NCI-H128 (cell line): ENCODE measurements at regions not wholly inside any gene's neighbourhood (a gene's known extent, or its start where the extent isn't known, plus 50 kb on each side); places are given as distances from the start of the nearest gene placed in this dataset.
"Not testable (repeated sequence)": the region's sequence is repeated elsewhere in the genome, so short reads cannot be mapped to it uniquely, and the experiment has no call there.

Source experiments
- DNase-seq: peaks from one replicate; lab custom pipeline; 2025; ENCODE audit not compliant: unreplicated experiment; lab: John Stamatoyannopoulos, UW

GRCh38 chr1:229856009-229856650 lies 210.9 kb upstream of the GALNT2 start:
- DNase-seq = no peak

GRCh38 chr1:229857585-229857984 lies 209.5 kb upstream of the GALNT2 start:
- no peak for DNase-seq

- DNase-seq = no peak
Observed at GRCh38 chr1:229859026-229859425, 208.0 kb upstream of the GALNT2 start.

- no peak for DNase-seq
Observed at GRCh38 chr1:229860926-229861325, 206.1 kb upstream of the GALNT2 start.

GRCh38 chr1:229862017-229862774 lies 204.8 kb upstream of the GALNT2 start:
- no peak for DNase-seq

- no peak for DNase-seq
Observed at GRCh38 chr1:229863651-229864545, 203.1 kb upstream of the GALNT2 start.

- DNase-seq = peak; percentile 29
Observed at GRCh38 chr1:229864686-229865230, 202.3 kb upstream of the GALNT2 start.

GRCh38 chr1:229865321-229865720 lies 201.7 kb upstream of the GALNT2 start:
- DNase-seq = not testable (repeated sequence)

- no peak for DNase-seq
Observed at GRCh38 chr1:229867726-229868125, 199.3 kb upstream of the GALNT2 start.

- DNase-seq = no peak
Observed at GRCh38 chr1:229869240-229869639, 197.8 kb upstream of the GALNT2 start.

- no peak for DNase-seq
Observed at GRCh38 chr1:229869687-229870086, 197.4 kb upstream of the GALNT2 start.

GRCh38 chr1:229870381-229870780 lies 196.7 kb upstream of the GALNT2 start:
- DNase-seq = no peak

- DNase-seq = no peak
Observed at GRCh38 chr1:229871078-229871676, 195.9 kb upstream of the GALNT2 start.

- no peak for DNase-seq
Observed at GRCh38 chr1:229874136-229874535, 192.9 kb upstream of the GALNT2 start.

GRCh38 chr1:229874609-229875008 lies 192.4 kb upstream of the GALNT2 start:
- DNase-seq = no peak

- no peak for DNase-seq
Observed at GRCh38 chr1:229875086-229875485, 192.0 kb upstream of the GALNT2 start.

GRCh38 chr1:229879746-229880145 lies 187.3 kb upstream of the GALNT2 start:
- DNase-seq = no peak

- DNase-seq = no peak
Observed at GRCh38 chr1:229880271-229881170, 186.5 kb upstream of the GALNT2 start.

GRCh38 chr1:229882621-229883020 lies 184.4 kb upstream of the GALNT2 start:
- no peak for DNase-seq
